ENCODE measurements at regions not wholly inside any gene's neighbourhood (a gene's known extent, or its start where the extent isn't known, plus 50 kb on each side); places are given as distances from the start of the nearest gene placed in this dataset.

DNA sequence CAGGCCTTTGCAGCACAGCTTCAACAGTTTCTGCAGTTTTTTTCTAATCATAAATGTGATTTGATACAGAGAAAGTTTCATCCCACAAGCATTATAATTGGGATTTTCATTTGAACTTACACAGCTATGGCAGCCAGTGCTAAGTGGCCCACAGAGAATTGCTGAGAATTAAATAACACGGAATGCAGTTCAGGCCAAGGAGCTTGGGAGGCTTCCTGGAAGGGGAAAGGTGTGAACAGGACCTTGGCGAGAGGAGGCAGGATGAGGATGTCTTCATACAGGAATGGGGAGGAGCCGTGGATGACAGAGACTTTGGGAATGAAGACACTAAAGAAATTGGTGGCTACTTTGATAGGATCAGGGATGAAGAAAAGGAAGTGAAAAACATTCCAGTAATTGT is 95.3 kb downstream of the ZNF22 start:
- TF ChIP-seq, protein P1, sequence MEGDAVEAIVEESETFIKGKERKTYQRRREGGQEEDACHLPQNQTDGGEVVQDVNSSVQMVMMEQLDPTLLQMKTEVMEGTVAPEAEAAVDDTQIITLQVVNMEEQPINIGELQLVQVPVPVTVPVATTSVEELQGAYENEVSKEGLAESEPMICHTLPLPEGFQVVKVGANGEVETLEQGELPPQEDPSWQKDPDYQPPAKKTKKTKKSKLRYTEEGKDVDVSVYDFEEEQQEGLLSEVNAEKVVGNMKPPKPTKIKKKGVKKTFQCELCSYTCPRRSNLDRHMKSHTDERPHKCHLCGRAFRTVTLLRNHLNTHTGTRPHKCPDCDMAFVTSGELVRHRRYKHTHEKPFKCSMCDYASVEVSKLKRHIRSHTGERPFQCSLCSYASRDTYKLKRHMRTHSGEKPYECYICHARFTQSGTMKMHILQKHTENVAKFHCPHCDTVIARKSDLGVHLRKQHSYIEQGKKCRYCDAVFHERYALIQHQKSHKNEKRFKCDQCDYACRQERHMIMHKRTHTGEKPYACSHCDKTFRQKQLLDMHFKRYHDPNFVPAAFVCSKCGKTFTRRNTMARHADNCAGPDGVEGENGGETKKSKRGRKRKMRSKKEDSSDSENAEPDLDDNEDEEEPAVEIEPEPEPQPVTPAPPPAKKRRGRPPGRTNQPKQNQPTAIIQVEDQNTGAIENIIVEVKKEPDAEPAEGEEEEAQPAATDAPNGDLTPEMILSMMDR (IDR thresholded peaks at IDR 0.05): no peak

DNA sequence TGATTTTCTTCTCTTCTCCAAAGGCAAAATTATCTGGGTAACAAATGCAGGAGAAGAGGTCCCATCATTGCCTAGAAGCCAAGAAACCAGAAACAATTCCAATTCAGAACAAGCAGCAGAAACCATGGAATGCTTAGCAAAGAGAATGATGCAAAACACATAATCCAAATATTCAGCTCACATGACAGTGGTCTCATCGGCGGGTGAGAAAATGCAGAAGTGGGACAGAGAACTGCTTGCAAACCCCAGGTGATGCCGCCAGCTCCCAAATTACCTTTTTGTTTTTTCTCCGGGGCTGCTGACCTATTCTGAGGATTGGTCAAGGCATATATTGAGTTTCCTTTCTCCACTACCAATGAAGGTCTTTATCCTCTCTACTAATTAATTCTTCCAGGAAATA is 99.7 kb downstream of the ZNF22 start:
- TF ChIP-seq, protein P1 (IDR thresholded peaks at IDR 0.05): no peak

DNA sequence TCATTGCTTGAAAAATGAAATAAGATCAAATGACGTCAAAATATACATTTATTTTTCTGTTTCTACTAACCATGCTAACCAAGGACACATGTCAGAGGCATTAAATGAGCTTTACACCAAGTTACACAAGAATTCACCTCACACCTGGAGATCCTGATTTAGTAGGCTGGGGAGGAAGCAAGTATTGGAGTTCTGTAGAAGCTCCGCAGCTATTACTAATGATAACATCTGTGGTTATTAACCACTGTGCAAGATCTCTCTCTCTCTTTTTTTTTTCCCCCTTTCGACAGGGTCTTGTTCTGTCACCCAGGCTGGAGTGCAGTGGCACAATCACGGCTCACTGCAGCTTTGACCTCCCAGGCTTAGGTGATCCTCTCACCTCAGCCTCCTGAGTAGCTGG is 104.0 kb downstream of the ZNF22 start:
- TF ChIP-seq, protein P1 (IDR thresholded peaks at IDR 0.05): no peak

DNA sequence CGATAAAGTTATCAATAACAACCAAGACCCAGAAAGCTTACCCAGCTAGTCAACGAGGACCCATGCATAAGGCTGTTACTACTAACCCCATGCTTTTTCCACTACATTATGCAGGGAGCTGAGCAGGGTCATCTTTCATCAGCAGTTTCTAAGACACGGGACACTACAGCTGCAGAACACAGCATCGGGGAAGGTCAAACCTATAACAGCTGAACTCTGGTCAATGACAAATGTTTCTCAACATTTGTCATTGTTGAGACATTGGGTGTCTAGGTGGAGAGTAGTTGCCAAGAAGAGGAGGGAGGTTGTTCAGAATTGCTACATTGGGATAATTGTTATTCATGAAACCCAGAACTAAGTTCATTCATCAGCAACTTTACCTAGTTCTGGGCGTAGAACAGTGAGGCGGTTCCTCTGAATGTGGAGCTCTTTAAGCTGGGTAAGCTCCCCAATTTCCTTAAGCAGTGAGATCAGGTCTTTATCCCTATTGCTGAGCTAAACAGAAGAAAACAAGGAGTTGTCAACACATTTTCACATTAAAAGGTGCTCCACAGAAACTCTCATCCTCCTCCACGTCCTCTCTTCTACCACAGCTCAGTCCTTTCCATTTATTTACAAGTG is 105.6 kb downstream of the ZNF22 start:
- TF ChIP-seq, protein P1 (IDR thresholded peaks at IDR 0.05): no peak

DNA sequence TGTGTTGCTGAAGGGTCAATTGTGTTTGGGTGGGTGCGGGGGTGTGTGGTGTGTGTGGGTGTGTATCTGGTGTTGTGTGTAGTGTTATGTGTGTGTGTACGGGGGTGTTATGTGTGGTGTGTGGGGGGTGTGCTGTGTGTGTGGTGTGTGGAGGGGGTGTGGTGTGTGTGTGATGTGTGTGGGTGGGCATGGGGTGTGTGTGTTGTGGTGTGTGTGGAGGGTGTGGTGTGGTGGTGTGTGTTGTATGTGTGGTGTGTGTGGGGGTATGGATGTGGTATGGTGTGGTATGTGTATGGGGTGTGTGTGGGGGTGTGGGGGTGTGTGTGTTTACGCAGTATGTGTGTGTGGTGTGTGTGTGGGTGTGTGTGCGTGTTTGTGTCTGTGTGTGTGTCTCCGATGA is 110.8 kb downstream of the ZNF22 start:
- TF ChIP-seq, protein P1 (IDR thresholded peaks at IDR 0.05): no peak

DNA sequence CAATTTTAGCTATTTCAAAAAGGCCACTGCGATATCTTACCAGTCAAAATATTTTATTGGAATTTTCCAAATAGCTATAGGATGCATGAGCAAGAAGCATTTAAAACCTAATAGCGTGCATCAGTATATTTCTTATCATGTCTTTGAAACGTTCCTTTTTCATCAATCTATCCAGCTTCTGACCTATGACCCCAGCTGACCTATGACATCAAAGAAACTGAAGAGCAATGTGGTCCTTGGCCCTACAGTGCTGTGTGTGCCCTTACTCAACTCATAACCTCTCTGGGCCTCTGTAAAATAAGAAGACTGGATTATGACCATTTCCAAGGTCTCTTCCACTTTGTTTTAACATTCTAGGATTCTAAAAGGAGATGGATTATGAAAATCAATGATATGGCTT is 118.2 kb downstream of the ZNF22 start:
- TF ChIP-seq, protein P1 (IDR thresholded peaks at IDR 0.05): no peak

DNA sequence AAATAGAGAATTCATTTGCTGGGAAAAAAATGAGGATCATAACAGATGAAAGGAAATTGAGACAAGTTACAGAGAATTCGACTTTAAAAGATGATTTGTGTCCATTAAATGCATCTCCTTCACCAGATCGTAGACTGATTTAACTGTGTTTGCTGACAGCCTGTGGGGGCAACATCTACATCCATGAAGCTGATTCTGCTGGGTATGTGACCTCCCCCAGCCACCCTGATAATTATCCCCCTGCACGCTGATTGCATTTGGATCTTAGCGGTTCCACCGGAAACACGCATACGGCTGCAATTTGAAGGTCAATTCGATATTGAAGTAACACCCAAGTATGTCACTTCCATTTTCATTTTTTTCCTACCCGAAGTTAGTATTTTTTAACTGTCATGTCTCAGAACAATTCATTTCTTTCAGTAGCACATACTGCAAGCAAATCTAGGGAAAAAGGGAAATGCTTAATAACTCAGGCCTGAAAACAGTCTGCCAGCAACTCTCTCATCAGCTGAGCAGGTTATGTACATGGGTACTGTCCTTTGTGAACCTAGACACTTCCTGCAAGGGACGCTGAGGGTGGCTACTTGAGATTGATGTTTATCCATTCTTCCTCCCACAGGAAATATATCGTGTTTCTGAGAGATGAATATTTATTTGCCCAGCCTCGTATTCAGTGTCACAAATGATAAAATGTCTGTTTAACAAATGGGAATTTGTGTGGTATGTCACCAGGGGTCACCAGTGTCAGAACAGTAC is 134.9 kb downstream of the ZNF22 start:
- TF ChIP-seq, protein P1 (IDR thresholded peaks at IDR 0.05): no peak

Measured in LNCAP (cell line).